Embryonic facial prominence (tissue), 1 donor: ENCODE measurements at regions not wholly inside any gene's neighbourhood (a gene's known extent, or its start where the extent isn't known, plus 50 kb on each side); places are given as distances from the start of the nearest gene placed in this dataset.
"Not testable (repeated sequence)": the region's sequence is repeated elsewhere in the genome, so short reads cannot be mapped to it uniquely, and the experiment has no call there.

Source experiments
- DNase-seq: peaks from one replicate; pipeline ENCODE4 v3.0.0-alpha.2; 2016; ENCODE audit errors: extremely low spot score

DNA sequence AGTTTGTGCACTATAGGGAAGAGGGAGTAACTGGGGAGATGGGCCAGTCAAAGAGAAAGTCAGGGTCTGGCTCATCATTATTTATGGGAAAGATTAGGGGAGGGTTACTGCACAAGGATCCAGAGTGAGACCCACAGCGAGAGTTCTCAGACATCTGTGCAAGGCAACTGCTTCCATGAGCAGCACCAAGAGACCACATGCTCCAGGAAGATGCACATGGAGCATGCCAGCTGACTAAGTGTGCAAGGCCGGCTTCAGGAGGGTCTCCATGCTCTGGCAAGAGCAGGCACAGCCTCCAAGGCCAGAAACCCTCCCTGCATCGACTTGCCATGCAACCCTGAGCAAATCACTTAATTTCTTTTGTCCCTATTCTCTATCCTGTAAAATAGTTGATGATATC is 616.9 kb downstream of the CSNK1G3 start:
- DNase-seq: no peak

- no peak for DNase-seq
Observed at GRCh38 chr5:124126504-124127217, 614.7 kb downstream of the CSNK1G3 start.

GRCh38 chr5:124124711-124125229 is 612.8 kb downstream of the CSNK1G3 start:
- no peak for DNase-seq

- DNase-seq: no peak
Observed at GRCh38 chr5:124121198-124121597, 609.2 kb downstream of the CSNK1G3 start.

- DNase-seq: no peak
Observed at GRCh38 chr5:124114911-124115310, 602.9 kb downstream of the CSNK1G3 start.

- no peak for DNase-seq
Observed at GRCh38 chr5:124111886-124112285, 599.9 kb downstream of the CSNK1G3 start.

GRCh38 chr5:124110942-124111341 is 599.0 kb downstream of the CSNK1G3 start:
- no peak for DNase-seq

GRCh38 chr5:124105326-124105725 is 593.3 kb downstream of the CSNK1G3 start:
- no peak for DNase-seq

GRCh38 chr5:124104821-124105220 is 592.8 kb downstream of the CSNK1G3 start:
- DNase-seq: no peak

GRCh38 chr5:124104344-124104743 is 592.4 kb downstream of the CSNK1G3 start:
- no peak for DNase-seq

GRCh38 chr5:124103671-124104070 is 591.7 kb downstream of the CSNK1G3 start:
- no peak for DNase-seq

GRCh38 chr5:124103056-124103455 is 591.1 kb downstream of the CSNK1G3 start:
- DNase-seq: not testable (repeated sequence)

DNA sequence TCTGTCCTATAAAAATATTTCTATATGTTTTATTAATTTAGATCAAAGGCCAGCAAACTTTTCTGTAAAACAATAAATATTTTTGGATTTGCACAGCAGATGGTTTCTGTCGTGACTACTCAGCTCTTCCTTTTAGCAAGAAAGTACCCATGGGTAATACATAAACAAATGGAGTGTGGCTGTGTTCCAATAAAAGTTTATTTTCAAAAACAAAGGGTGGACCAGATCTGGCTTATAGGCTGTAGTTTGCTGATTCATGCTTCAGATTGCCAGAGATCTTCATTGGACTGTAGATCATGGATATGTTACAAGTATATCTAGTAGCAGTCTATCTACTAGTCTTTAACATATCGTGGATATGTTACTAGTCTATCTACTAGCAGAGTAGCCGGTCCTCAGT is 590.5 kb downstream of the CSNK1G3 start:
- no peak for DNase-seq

DNA sequence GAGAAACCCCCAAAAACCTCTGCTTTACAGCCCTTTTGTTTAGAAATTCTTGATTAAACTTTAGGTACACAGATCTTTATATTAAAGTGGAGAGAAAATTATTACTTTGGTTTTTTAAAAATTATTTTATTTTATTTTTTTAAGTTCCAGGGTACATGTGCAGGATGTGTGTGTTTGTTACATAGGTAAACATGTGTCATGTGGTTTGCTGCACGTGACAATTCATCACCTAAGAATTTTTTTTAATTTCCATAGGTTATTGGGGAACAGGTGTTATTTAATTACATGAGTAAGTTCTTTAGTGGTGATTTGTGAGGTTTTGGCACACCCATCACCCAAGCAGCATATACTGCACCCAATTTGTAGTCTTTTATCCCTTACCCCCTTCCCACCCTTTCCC is 581.7 kb downstream of the CSNK1G3 start:
- no peak for DNase-seq

- no peak for DNase-seq
Observed at GRCh38 chr5:124090115-124090514, 578.1 kb downstream of the CSNK1G3 start.

- no peak for DNase-seq
Observed at GRCh38 chr5:124089578-124089977, 577.6 kb downstream of the CSNK1G3 start.

GRCh38 chr5:124088289-124089032 is 576.5 kb downstream of the CSNK1G3 start:
- DNase-seq: no peak

GRCh38 chr5:124087752-124088151 is 575.8 kb downstream of the CSNK1G3 start:
- no peak for DNase-seq

GRCh38 chr5:124080256-124080655 is 568.3 kb downstream of the CSNK1G3 start:
- DNase-seq: no peak

DNA sequence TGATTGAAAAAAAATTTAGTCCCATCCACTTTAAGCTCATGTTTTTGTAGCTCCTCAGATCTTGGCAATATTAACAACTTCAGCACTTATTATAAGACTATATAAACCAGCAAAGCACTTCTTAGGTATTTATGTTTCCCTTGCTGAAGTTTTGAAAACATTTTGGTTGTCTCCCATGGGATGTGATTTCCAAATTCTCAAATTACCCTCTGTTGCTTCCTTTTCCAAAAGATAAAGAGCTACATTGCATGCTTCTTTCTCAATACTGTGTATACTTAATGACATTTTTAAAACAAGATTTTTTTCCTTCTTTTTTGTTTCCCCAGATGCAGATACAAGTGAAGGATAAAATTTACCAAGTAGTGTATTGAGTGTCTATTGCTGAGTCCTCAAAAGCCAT is 567.1 kb downstream of the CSNK1G3 start:
- DNase-seq: no peak

GRCh38 chr5:124074500-124074899 is 562.5 kb downstream of the CSNK1G3 start:
- DNase-seq: no peak

GRCh38 chr5:124072570-124072969 is 560.6 kb downstream of the CSNK1G3 start:
- DNase-seq: no peak

GRCh38 chr5:124071039-124071438 is 559.1 kb downstream of the CSNK1G3 start:
- no peak for DNase-seq
